PC-9 (cell line): ENCODE measurements at regions not wholly inside any gene's neighbourhood (a gene's known extent, or its start where the extent isn't known, plus 50 kb on each side); places are given as distances from the start of the nearest gene placed in this dataset.
"Not testable (repeated sequence)": the region's sequence is repeated elsewhere in the genome, so short reads cannot be mapped to it uniquely, and the experiment has no call there.

Source experiments
- BruUV-seq: library from RNA; stranded (reverse); fragments of 400-500 nt; replicated peaks from 2 replicates; lab custom pipeline; 2021; lab: Mats Ljungman, UMichigan
- CTCF ChIA-PET: fragments of 300-600 bp; sonication (Branson Sonifier 250); formaldehyde crosslinking; loops from one replicate; lab custom pipeline; 2022; ENCODE audit warnings: antibody characterized with exemption; lab: Charles Lee
- POLR2A ChIA-PET: fragments of 300-600 bp; sonication (Branson Sonifier 250); formaldehyde crosslinking; loops from one replicate; lab custom pipeline; 2022; ENCODE audit warnings: antibody characterized with exemption; ENCODE audit not compliant: unreplicated experiment; lab: Charles Lee
- DNase-seq, 2 experiments: peaks; one replicate each; pipeline versions ENCODE4 v3.0.0 to v3.0.0-alpha.2; 2015 to 2022; ENCODE audit warnings: mixed read lengths in 1 of 2
- H2AFZ ChIP-seq: fragments of 200-600 bp; sonication (generic); 2 replicates; pipeline ENCODE4 v1.8.1; 2017; ENCODE audit warnings: antibody characterized with exemption
- H3F3A ChIP-seq: fragments of 200-600 bp; sonication (generic); 2 replicates; pipeline ENCODE4 v1.8.1; 2017; ENCODE audit warnings: antibody characterized with exemption, mild to moderate bottlenecking, low read depth; ENCODE audit not compliant: insufficient read depth
- H3K27ac ChIP-seq: fragments of 200-600 bp; sonication (generic); 2 replicates; pipeline ENCODE4 v1.6.1; 2016; ENCODE audit warnings: mixed run types
- H3K27me3 ChIP-seq: fragments of 200-600 bp; sonication (generic); 2 replicates; pipeline ENCODE4 v1.6.1; 2016; ENCODE audit warnings: low read depth, mixed run types; ENCODE audit not compliant: insufficient read depth
- H3K36me3 ChIP-seq: fragments of 200-600 bp; sonication (generic); 2 replicates; pipeline ENCODE4 v1.6.1; 2016; ENCODE audit warnings: low read depth, mixed run types
- H3K4me1 ChIP-seq: fragments of 200-600 bp; sonication (generic); replicated peaks from 2 replicates; pipeline ENCODE4 v1.6.1; 2016; ENCODE audit warnings: mixed run types; ENCODE audit not compliant: insufficient read depth
- H3K4me2 ChIP-seq: fragments of 200-600 bp; sonication (generic); 2 replicates; pipeline ENCODE4 v1.6.1; 2017; ENCODE audit warnings: mixed run types
- H3K4me3 ChIP-seq: fragments of 200-600 bp; sonication (generic); 2 replicates; pipeline ENCODE4 v1.6.1; 2016; ENCODE audit warnings: mixed run types
- H3K79me2 ChIP-seq: fragments of 200-600 bp; sonication (generic); 2 replicates; pipeline ENCODE4 v1.6.1; 2017; ENCODE audit warnings: low read depth, mixed run types
- H3K9me2 ChIP-seq: fragments of 200-600 bp; sonication (generic); 2 replicates; pipeline ENCODE4 v1.8.1; 2017; ENCODE audit warnings: mild to moderate bottlenecking; ENCODE audit not compliant: insufficient read depth
- H3K9me3 ChIP-seq: fragments of 200-600 bp; sonication (generic); 2 replicates; pipeline ENCODE4 v1.8.1; 2016; ENCODE audit warnings: low read depth; ENCODE audit not compliant: insufficient read depth
- H4K20me1 ChIP-seq: fragments of 200-600 bp; sonication (generic); 2 replicates; pipeline ENCODE4 v1.8.1; 2017; ENCODE audit not compliant: insufficient read depth
- CTCF ChIP-seq: fragments of 200-600 bp; sonication (generic); conservative IDR thresholded peaks from 2 replicates; pipeline ENCODE4 v1.6.1; 2017; ENCODE audit warnings: mixed run types, antibody characterized with exemption, mild to moderate bottlenecking, moderate library complexity
- EZH2 ChIP-seq: fragments of 200-600 bp; sonication (generic); IDR thresholded peaks from 2 replicates; pipeline ENCODE4 v1.8.0; 2017; ENCODE audit warnings: antibody characterized with exemption, low read depth
- intact Hi-C: fragments of 100-400 bp; cut with micrococcal nuclease; formaldehyde crosslinking; loops from one replicate; pipeline ENCODE4 v1.10.0; 2022; ENCODE audit not compliant: unreplicated experiment

- no peaks in the 10 kb centered on the region for H4K20me1 ChIP-seq
- no TSS peak for BruUV-seq
- no peaks in the 10 kb centered on the region for H3K4me1 ChIP-seq
- no peaks in the 10 kb centered on the region for H3K9me3 ChIP-seq
- H3K79me2 ChIP-seq = no peaks in the 10 kb centered on the region
- no peak overlapping the region for H3K4me2 ChIP-seq
- no peaks in the 10 kb centered on the region for H3K36me3 ChIP-seq
- H2AFZ ChIP-seq = no peak overlapping the region
- intact Hi-C loops = no loop called here
- TF ChIP-seq CTCF (no peak), EZH2 (no peak)
- no peaks in the 10 kb centered on the region for H3K27me3 ChIP-seq
- no peaks in the 10 kb centered on the region for H3F3A ChIP-seq
- ChIA-PET POLR2A (no interaction called here), CTCF (no interaction called here)
- no peaks in the 10 kb centered on the region for H3K9me2 ChIP-seq
- H3K4me3 ChIP-seq = no peak overlapping the region
- H3K27ac ChIP-seq = no peak overlapping the region
- peak; percentile 13 to 35 for DNase-seq
Observed at GRCh38 chr1:144101397-144102045, 129.7 kb upstream of the FAM72C start.

- H4K20me1 ChIP-seq, H3K4me1 ChIP-seq, H3K79me2 ChIP-seq, DNase-seq, H3K36me3 ChIP-seq, CTCF ChIA-PET, intact Hi-C loops, H3K4me3 ChIP-seq, POLR2A ChIA-PET, H3K9me3 ChIP-seq, H3K9me2 ChIP-seq, H3K27me3 ChIP-seq, H2AFZ ChIP-seq, H3F3A ChIP-seq, BruUV-seq, H3K27ac ChIP-seq, H3K4me2 ChIP-seq: not testable (repeated sequence)
Observed at GRCh38 chr1:144077167-144077841, 105.5 kb upstream of the FAM72C start.

GRCh38 chr1:144076646-144077045 is 104.9 kb upstream of the FAM72C start:
- H3K36me3 ChIP-seq, H3K4me2 ChIP-seq, H3K79me2 ChIP-seq, intact Hi-C loops, DNase-seq, BruUV-seq, H3K9me2 ChIP-seq, H3K9me3 ChIP-seq, H2AFZ ChIP-seq, H3K27ac ChIP-seq, H3K4me3 ChIP-seq, H3K27me3 ChIP-seq, H3F3A ChIP-seq, CTCF ChIA-PET, H4K20me1 ChIP-seq, H3K4me1 ChIP-seq, POLR2A ChIA-PET: not testable (repeated sequence)

- H3K4me2 ChIP-seq, H3K9me2 ChIP-seq, H2AFZ ChIP-seq, H3K4me3 ChIP-seq, H3F3A ChIP-seq, H3K79me2 ChIP-seq, POLR2A ChIA-PET, BruUV-seq, CTCF ChIA-PET, intact Hi-C loops, H3K27ac ChIP-seq, DNase-seq, H3K4me1 ChIP-seq, H3K27me3 ChIP-seq, H4K20me1 ChIP-seq, H3K9me3 ChIP-seq, H3K36me3 ChIP-seq: not testable (repeated sequence)
Observed at GRCh38 chr1:144070394-144071053, 98.7 kb upstream of the FAM72C start.

- DNase-seq, H3F3A ChIP-seq: not testable (repeated sequence)
Observed at GRCh38 chr1:144067042-144067441, 95.3 kb upstream of the FAM72C start.

GRCh38 chr1:144066071-144066813 is 94.5 kb upstream of the FAM72C start:
- DNase-seq, H3K27ac ChIP-seq, H4K20me1 ChIP-seq, H3K9me3 ChIP-seq, H2AFZ ChIP-seq, H3K4me1 ChIP-seq, BruUV-seq, intact Hi-C loops, CTCF ChIA-PET, H3F3A ChIP-seq, H3K79me2 ChIP-seq, H3K27me3 ChIP-seq, H3K4me3 ChIP-seq, H3K9me2 ChIP-seq, H3K36me3 ChIP-seq, H3K4me2 ChIP-seq, POLR2A ChIA-PET: not testable (repeated sequence)

More at GRCh38 chr1:144067042-144067441, 95.3 kb upstream of the FAM72C start:
- H3K4me1 ChIP-seq, H3K27me3 ChIP-seq, H3K4me2 ChIP-seq, H3K36me3 ChIP-seq, intact Hi-C loops, H3K4me3 ChIP-seq, H4K20me1 ChIP-seq, H3K9me2 ChIP-seq, H3K27ac ChIP-seq, H3K79me2 ChIP-seq, H2AFZ ChIP-seq, BruUV-seq, H3K9me3 ChIP-seq, CTCF ChIA-PET, POLR2A ChIA-PET: not testable (repeated sequence)
